NCI-H1092 (cell line): ENCODE measurements at regions not wholly inside any gene's neighbourhood (a gene's known extent, or its start where the extent isn't known, plus 50 kb on each side); places are given as distances from the start of the nearest gene placed in this dataset.

Experiments
- DNase-seq: peaks from one replicate; lab custom pipeline; 2025; lab: John Stamatoyannopoulos, UW

DNA sequence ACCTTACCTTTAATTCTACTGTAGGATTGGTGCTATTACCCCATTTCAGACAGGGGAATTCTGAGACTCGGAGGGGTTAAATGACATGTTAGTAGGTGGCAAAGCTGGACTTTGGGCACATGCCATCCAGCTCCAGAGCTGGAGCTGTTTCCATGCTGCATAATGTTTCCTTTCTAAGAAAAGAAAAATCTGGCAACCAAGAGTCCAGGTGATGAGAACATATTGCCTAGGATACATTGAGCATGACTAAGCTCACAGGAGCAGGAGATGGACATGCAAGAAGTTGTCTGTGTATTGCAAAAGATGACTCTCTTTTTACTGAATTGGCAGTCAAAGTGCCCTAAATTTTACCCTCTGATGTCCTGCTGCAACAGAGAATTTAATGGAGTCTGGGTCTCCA lies 150.8 kb upstream of the SYT13 start:
- no peak for DNase-seq

DNA sequence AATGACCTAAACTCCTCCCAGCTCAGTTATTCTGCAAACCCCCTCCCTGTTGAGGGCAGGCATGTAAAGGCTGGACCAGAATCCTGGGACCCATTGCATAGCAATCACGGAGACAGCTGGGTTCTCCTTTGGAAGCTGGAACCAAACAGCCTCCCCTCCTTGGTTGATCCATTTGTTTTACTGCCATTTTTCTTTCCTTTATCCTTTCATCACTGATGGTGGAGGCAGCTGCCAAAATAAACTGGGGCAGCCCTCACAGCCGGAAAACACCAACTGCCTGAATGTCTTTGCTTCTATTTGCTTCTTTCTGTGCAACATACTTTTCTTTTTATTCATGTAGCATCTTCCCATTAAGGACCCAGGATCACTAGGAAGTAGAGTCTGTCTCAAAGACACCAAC lies 150.0 kb upstream of the SYT13 start:
- DNase-seq, result no peak

DNA sequence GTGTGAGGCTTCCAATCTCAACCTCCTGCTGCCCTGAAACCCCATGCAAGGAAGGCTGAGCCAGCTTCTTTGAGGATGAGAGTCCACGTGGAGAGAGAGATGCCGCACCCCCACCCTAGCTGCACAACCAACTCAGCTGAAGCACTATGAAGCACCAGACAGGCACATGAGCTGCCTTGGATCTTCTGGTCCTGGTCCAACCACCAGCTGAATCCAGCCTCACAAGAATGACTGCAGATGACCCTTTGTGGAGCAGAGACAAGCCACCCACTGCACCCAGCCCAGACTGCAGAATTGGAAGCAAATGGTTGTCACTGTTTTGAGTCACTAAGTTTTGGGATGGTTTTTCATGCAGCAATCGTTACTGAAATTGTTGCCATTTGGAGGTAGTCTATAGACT lies 149.6 kb upstream of the SYT13 start:
- no peak for DNase-seq

DNA sequence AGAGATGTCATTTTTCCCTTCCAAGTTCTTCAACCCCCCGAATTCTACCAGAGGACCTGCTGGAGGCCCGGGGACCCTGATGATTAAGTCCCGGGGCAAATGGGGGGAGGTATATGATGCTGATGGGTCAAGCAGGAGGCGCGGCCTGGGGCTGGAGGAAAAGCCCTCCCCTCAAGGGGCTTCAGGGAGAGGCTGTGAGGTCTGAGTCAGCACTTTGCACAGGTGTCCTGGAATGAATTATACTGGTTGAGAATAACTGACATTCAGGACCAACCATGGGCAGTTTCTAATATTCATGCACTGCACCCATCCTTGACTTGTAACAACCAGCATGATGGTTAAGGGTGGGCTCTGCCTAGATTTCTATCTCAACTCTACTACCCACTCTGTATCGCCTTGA lies 146.8 kb upstream of the SYT13 start:
- no peak for DNase-seq

DNA sequence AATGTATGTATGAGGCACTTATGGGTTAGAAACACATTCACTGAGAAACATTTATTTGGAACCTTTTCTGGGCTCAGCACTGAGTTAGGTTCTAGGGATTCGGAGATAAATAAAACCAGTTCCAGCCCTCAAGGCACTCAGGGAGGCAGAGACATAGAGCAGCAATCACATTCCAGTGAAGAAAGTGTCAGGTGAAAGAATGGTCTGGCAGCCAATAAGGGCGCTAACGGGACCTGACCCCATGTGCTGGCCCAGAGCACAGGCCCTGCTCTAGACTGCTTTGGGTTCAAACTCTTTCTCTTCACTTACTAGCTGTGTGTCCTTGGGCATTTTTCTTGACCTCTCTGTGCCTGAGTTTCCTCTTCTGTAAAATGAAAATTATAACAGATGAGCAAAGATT lies 146.0 kb upstream of the SYT13 start:
- DNase-seq, result no peak

DNA sequence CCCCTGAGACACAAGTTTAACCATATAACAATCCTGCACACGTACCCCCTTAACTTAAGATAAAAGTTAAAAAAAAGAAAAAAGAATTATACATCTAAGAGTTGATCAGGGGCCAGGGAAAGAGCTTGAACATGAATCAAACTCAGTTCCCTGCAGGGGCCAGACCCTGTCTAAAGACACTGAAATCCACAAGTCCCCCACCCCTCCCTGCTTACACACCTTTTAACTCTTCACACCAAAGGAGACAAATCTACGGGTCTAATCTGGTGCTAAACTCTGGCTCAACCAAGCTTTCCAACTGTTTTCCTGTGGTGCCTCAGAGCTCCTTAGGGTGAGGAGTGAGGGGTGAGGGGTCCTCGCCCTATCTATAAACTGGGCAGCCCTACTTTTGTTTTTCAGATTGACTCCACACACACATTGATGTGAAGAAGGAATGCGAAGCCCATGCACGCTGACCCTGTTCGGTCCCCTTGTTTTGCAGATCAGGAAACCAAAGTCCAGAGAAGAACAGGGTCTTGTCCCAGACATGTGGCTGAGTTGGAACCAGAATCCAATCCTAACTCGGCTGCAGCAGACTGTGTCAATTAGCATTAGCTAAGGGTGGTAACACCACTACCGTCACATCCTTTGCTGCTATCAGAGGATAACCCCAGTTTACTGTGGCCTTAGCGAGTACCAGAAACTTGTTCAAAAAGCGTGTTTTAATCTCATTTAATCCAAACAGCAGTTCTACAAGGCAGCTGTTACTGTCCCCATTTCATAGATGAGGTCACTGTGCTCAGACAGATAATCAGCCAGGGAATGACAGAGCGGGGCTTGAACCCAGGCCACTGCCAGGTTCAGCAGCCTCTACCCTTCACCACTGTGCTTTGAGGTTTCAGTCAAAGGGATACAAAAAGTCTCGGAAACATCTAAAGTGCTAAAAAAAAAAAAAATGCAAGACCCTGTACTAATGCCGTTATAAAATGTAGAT lies 145.2 kb upstream of the SYT13 start:
- no peak for DNase-seq

DNA sequence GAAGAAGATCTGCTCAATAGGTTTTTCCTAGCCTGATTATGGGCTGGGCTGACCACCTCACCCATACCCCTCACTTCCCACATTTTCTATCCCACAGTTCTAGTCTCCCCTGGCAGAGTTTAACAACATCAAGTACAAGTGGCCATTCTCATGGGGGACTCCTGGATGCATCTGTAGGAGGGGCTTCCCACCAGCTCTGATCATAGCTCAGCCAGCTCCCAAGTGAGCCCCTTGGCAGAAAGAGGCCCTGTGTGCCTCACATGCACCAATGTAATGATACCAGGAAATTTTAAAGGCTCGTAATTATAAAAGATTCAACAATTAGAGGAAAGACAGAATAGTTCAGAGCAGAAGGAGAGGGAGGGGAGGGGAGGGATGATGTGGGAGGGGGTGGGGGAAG lies 144.2 kb upstream of the SYT13 start:
- DNase-seq, result no peak

DNA sequence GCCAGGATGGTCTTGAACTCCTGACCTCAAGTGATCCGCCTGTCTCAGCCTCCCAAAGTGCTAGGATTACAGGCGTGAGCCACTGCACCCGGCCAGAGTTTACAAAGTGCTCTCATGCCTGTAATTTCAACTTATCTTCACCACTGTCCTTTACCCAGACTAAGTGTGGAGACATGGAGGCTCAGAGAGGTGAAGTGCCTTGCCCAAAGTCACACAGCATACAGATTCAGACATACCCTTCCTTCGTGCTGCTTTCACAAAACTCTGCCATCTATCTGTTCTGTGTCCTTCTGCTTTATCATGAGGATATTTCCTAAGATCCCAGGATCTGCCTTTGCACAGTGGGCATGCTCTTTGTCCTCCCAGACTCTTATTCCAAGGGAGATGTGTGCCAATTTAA lies 143.6 kb upstream of the SYT13 start:
- DNase-seq, result no peak

DNA sequence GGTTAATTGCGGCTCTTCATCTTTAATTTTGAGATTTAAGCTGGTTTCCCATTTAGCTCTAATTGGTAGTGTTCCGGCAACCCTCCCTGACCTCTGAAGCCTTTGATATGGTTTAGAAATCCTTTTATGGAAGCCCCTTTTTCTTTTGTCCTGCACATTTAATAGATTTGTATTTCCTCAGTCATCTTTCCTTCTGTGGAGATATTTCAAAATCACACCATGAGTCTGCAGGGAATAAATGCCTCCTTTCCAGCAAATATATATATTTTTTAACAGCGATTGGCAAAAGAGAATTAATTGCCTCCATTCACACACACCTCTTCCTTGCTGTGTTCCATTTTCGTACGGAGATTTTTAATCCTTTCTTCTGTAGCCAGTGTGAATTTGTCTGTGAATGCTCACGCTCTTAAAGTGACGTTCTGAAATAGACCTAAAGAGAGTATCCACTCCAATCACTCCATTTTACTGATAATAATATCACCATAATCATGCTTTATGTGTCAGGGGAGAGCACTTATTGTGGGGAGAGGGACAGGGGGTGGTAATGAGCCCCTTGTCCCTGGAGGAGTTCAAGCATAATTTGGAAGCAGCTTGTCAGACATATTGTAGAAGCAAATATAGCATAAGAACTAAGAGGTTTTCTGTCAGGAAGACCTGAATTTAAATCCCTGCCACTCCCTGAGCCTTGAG lies 142.5 kb upstream of the SYT13 start:
- DNase-seq, result no peak

DNA sequence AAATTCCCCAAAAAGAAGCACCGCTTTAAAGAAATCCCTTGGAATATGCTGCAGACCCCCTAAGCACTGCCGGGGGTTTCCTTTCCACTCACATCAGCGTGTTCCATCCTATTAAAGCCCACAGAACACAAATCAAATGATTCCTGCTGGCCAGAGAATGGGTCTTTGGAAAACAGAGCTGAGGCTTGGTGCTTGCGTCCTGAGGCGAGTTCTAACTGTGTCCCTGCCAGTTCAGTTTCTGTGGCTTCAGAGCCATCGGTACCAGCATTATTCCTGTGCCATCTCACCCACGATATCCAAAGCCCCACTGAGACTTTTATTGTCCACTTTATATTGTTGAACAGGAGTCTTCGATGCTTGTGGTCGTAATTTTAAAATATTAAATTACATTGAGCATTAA lies 142.0 kb upstream of the SYT13 start:
- DNase-seq, result no peak

DNA sequence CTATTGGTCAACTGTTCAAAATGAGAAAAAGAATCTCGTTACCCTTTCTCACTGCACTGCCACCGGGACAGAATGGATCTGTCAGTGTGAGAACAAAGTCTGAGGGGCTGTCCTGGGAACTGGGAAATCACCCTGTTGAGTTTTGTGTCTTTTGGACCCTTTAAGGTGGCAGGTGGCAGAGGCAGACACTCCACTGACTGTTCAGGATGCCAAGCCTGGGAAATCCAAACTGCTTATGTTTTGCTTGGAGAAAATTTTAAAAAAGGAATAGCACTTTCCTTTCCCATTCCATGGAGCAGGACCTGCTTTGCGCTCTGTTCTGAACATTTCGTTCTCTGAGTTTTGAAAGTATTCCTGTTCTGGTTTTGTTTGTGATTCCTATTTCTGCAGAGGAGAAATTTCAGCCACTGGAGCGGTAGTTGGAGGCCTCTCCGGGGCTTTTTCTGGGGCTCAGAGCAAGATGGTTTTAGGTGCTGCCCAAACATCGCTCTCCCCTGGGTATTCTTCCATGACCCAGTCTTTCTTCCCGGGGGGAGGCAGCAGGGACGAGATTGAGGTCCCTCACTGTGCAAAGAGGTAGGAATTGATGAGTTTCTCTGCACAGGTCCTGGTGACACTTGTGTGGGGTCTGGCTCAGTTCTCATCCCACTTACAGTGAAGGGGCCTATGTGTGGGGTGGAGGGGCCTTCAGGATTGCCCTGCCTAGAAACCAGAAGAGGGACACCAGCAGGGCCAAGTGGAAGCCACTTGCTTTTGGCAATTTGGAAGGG lies 138.5 kb upstream of the SYT13 start:
- no peak for DNase-seq

DNA sequence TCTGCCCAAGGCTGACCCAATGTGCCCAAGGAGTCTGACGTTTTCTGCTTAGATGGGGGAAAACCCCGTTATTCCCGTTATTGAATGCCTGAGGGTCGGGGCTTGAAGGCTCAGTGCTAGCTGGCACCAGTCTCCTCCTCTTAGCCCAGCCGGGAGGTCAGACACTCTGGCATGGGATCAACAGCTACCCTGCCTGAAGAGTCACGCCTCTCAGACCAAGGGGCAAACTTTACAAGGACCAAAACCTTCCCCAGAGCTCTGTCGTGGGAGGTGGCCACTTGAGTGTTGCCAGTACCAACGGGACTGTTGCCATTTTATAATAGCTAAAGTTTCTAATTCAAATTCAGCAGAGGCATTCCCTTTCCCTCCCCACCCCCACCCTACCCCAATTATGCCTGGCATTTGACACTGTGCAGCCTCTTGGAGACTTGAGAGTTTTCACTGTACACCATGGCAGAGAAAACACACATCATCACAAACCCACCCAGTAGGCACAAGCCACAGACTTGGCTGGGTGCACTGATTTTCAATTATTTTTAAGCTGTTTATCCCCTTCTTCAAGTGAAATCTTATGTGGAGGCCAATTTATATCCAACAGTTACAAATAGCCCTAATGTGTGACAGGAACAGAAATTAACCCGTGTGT lies 137.5 kb upstream of the SYT13 start:
- no peak for DNase-seq

DNA sequence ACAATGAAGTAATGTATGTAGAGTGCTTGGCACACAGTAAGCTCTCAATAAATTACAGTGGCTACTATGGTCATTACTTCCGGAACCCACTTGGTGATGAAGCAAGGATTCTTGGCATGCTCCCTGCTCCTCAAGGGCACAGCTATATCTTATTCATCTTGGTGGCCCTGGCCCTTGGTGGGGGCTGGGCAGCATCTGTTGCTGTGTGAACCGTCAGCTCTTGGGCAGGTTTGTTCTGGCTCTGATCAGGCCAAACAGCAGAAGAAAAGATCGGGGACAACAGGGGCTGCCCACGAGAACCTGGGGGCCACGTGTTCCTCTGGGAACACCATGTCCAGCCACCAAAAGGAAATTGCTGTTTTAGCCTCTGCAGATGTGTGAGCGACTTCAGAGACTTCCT lies 136.9 kb upstream of the SYT13 start:
- no peak for DNase-seq

DNA sequence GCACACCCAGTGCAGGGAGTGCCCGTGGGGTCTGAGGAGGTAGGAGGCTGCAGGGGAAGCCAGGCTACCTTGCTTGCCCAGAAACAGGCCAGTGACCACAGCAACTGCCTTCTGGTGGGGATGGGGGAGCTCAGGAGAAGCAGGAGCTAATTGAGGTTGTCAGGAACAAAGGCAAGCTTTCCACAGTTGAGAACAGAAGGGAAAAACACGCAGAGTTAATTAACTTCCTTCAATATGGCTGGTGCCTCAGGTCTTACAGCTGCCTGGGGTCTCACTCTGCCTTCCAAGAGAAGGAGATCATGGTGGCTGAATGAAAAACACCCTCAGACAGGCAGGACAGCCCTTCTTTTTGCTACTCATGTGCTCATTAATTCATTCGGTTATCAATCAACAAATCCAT lies 127.9 kb upstream of the SYT13 start:
- no peak for DNase-seq

DNA sequence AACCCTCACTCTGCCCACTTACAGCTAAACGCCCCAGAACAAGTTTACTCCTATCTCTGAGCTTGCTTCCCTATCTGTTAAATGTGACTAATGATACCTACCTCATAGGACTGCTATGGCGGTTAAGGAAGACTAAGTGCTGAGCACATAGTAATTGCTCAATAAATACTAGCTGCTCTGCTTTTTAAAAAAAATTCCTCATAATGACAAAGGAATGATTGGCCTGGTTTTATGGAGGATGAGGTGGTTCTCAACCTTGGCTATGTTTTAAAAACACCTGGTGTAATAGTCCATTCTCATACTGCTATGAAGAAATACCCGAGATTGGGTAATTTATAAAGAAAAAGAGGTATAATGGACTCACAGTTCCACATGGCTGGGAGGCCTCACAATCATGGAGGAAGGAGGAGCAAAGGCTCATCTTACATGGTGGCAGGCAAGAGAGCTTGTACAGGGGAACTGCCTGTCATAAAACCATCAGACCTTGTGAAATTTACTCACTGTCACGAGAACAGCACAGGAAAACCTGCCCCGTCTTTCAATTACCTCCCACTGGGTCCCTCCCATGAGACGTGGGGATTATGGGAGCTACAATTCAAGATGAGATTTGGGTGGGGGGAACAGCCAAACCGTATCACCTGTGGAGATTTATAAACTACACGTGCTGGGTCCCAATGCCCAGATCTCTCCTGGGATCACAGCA lies 127.2 kb upstream of the SYT13 start:
- DNase-seq, result no peak

DNA sequence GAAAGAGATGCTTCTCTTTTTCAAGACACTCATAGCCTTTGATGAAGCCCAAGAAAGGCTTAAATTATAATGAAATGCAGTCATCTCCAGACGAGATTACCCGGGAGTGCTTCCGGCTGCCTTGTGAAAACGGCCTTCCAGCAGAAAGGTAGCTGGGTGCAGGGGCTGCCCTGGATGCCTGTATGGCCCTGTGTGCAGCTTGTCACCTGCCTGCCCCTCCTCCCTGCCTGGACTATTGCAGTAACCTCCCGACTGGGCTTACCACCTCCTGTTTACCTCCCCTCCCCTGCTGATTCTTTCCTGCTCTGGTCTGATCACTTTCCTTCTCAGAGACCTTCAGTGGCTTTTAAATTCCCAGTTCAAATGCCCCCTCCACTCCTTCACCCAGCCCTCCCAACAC lies 126.4 kb upstream of the SYT13 start:
- DNase-seq, result no peak

DNA sequence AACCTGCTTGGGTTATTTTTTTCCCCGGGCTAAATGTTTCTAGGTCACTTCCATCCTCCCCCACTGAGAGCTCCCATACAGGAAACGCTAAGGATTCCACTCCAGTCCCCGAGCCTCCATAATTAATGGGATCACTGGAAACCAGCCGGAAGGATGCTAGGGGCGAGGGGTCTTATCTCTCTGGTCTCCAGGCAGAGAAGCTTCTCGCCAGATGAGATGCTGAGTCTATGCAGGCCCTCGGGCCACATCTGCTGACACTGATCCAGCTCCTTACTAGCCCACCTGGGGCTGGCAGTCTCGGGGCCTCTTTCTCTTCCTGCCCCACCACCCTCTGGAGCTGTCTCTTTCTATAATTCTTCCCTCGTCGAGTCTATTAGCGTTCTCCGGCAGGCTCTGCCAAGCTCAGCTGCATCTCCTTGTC lies 125.9 kb upstream of the SYT13 start:
- peak; percentile 21 for DNase-seq

DNA sequence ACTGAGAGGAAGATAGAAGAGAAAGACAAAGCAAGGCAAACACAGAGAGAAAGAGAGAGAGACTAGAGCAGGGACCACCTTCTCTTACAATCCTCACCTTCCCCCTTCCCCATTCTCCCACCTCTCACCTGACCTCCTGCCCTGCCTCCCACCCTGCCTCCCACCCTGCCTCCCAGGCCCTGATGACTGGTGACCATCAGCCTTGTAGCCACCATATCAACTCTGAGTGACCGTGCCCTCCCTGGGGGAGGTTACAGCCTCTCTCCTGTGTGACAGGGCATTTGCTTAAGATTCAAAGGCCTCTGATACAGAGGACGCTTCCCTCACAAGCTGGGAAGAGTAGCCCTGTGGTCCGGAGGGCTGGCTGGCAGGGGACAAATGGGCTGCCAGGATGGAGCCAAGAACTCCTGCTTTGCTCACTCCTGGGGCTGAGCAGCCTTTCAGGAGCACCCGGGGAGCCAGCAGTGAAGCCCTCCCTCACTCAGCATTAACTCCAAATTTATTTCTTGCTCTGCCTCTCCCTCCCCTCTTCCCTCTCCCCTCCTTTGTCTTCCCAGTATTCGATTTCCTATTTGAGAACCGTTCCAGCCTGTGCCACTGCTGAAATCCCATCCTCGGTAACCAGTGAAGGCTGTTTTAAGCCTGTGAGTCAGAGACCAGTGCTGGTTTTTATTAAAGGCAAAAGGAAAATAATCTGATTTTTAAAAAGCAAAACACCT lies 125.2 kb upstream of the SYT13 start:
- no peak for DNase-seq

DNA sequence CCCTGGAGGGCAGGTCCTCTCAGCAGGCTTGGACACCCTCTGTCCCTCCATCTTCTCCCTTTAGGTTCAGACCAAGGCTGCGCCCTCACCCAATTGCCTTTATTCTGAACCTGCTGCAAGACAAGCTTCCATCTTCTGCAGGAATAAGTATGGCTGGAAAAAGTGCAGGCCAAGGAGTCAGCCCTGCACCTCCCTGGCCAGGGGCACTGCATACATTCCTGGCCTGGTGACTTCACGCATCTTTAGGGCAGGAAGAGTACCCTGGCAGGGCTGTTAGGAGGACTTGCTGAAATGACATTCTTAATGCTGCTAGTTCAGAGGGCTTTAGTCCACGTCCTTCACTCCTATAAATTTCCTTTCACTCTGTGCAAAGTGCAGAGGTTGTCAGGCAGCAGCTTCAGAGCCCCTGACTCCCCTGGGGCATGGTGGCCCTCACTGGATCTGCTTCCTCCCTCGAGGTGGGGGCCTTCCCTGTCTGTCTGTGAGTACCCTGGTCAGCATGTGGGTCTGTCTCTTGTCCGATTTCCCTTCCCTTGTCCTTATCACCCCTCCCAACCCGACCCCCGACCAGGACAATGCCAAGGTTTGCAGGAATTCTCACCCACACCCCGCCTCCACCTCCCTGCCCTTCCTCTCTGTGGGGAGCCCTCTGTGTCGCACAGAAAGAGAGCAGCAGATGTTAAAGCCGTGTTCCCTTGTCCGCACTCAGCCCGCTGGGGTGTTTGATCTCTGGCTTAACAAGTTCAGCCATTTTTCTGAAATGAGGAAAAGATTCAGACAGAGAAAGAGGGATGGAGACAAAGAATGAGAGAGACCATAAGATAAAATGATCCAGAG lies 124.5 kb upstream of the SYT13 start:
- no peak for DNase-seq

DNA sequence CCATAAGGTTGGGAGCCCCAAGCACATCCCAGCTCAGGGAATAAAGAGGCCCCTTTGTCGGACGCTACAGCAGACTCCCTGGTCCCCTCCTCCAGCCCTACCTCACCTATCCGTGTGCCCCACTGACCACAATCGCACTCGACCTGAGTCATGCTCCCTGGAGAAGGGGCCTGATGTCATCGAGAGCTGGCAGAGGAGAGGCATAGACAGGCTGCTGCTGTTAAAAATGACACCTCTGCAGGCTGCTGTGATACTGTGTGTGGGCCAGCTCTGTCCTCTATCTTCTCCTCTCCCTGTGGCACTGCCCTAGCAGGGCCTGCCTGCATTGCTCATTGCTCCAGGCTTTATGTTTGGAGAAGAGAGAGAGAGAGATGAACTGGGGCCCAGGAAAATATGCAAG lies 123.4 kb upstream of the SYT13 start:
- no peak for DNase-seq
